Sciatic nerve (tissue), 2 donors: ENCODE measurements at regions not wholly inside any gene's neighbourhood (a gene's known extent, or its start where the extent isn't known, plus 50 kb on each side); places are given as distances from the start of the nearest gene placed in this dataset.

Experiments used
- ATAC-seq: fragments of 200-7000 bp; cut with Tn5 transposase; one replicate; pipeline ENCODE4 v1.9.1; 2020; ENCODE audit warnings: mild to moderate bottlenecking, moderate library complexity
- DNase-seq: peaks from one replicate; pipeline ENCODE4 v3.0.0-alpha.2; 2020; ENCODE audit warnings: low spot score
- intact Hi-C: fragments of 100-400 bp; cut with DNase I; formaldehyde crosslinking; loops from one replicate; pipeline ENCODE4 v1.14.2; 2022
- donor health status: DM: no; HTN: no; CAD: no.
- donor health status: DM: no; HTN: no; CAD: no.

GRCh38 chr17:68812876-68813584 is 142.2 kb downstream of the ABCA8 start:
- DNase-seq (no peak), ATAC-seq (peak; percentile 57)
- intact Hi-C loops: no loop called here

DNA sequence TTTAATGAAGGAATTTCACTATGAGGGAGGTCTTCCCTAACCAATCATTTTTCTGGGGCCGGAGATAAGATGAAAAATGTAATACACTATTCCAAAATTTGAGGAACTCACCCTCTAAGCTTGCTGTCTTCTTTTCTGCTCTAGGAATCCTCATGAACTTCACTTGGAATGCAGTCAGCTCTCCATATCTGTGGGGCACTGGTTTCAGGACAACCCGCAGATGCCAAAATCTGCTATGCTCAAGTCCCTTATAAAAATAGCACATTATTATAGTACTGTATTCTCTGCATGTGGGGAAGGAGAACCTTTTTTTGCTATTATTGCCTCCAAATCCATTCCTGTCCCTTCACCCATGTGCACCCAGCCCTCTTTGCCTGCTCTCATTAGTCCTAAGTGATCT is 146.0 kb downstream of the ABCA8 start:
- intact Hi-C loops: no loop called here
- no peak for DNase-seq
- no peak for ATAC-seq

DNA sequence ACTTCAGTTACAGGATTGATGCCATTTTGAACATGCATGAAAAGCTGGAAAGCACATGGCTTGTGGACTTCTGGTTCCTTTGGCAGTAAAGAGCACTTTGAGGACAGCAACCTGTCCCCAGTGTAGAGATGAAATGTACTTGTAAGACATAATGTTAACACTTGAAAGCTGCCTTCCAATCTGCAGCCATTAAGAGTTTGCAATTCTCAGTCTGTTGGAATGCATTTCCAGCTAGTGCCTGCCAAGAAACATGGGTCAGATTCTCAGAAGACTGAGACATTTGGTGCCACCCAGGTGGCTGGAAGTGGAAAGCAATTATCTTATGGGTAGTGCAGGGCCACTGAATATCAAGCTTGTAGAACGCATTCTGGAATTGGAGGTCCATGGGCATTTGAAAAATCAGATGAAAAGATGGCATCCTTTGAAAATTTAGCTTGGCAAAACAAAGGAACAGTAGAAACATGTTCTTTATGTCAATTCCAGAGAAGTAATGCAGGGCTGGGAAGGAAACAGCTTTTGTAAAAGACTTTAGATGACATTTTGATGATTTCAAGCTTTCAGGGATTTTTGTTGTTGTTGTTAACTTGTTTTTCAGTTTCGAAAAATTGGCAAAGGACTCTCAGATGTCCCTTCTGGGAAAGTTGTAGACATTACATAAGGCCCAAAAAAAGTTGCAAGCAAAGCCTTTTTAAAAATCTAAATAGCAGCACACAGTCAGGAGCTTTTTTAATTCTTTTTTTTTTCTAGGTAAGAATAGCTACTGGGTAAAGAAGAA is 147.0 kb downstream of the ABCA8 start:
- intact Hi-C loops: no loop called here
- ATAC-seq (peak; percentile 61), DNase-seq (no peak)

- intact Hi-C loops: no loop called here
- ATAC-seq (no peak), DNase-seq (no peak)
These were observed 149.6 kb downstream of the ABCA8 start for GRCh38 chr17:68805609-68806008.

- ATAC-seq (no peak), DNase-seq (no peak)
- intact Hi-C loops: no loop called here
These were observed 150.2 kb downstream of the ABCA8 start for GRCh38 chr17:68804777-68805520.

DNA sequence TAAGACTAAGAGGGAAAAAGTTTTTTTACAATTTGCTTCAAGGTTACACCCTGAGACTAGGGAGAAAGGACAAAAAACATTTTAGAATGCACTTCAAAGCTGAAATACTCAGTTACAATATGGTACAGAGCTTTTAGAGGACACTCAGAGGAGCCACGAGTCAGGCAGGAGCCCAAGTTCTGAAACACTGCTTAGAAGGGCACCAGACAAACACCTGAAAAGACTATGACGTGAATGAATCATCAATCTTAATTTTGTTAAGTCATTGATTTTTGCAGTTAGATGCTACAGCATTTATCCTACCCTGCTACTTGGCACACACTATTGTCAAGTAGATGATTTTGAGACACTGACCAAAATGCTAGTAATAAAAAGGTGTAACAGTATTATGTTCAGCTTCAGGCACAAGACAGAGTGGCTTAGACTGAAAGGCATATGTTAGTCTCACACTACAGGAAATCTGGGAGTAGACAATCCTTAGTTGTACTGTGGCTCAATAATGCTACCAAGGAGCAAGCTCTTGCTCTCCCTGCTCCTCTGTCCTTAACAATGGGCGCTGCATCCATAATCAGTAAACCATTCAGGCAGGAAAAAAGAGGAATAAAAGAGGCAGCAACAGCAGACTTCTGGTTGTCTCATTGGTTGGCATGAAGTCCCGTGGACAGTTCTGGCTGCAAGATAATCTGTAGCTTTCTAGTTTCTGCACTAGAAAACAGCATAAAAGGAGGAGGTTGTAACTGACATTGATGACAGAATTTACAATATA is 151.8 kb downstream of the ABCA8 start:
- DNase-seq: no peak
- intact Hi-C loops: no loop called here
- no peak for ATAC-seq

DNA sequence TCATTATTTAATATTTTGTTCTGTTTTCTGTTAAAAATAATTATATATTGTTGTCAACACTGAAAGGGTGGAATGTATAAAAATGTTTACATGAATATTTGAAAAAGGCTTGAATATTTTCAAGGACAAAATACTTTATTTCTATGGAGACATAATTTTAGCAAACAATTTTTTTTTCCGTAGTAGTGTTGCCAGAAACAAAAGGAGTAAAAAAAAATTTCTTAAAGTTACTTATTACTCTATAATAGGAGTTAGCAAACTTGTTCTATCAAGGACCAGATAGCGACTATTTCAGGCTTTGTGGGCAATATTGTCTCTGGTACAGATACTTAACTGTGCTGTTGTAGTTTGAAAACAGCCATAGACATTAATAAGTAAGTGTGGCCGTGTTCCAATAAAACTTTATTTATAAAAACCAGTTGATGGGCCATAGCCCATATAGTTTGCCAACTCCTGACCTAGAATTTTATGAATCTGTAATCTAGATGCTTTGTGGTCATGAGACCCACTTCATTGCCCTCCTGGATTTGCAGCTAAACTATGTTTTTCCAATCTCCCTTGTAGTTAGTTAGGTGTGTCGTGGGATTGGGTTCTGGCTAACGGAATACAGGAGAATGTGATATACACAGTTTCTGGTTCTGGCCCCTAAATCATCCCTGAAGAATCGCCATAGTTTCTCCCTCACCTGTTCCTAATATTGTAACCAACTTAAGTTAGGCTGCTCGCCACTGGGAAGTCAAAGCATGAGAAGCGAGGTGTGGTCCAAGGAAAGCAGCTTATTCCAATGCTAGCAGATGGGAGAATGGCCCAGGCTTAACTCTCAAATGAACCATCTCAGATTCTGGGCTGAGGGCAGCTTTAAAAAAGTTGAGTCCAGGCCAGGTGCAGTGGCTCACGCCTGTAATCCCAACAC is 153.6 kb downstream of the ABCA8 start:
- DNase-seq (no peak), ATAC-seq (peak; percentile 57)
- intact Hi-C loops: no loop called here

GRCh38 chr17:68800751-68801150 is 154.4 kb downstream of the ABCA8 start:
- intact Hi-C loops: no loop called here
- DNase-seq (no peak), ATAC-seq (peak; percentile 78)

DNA sequence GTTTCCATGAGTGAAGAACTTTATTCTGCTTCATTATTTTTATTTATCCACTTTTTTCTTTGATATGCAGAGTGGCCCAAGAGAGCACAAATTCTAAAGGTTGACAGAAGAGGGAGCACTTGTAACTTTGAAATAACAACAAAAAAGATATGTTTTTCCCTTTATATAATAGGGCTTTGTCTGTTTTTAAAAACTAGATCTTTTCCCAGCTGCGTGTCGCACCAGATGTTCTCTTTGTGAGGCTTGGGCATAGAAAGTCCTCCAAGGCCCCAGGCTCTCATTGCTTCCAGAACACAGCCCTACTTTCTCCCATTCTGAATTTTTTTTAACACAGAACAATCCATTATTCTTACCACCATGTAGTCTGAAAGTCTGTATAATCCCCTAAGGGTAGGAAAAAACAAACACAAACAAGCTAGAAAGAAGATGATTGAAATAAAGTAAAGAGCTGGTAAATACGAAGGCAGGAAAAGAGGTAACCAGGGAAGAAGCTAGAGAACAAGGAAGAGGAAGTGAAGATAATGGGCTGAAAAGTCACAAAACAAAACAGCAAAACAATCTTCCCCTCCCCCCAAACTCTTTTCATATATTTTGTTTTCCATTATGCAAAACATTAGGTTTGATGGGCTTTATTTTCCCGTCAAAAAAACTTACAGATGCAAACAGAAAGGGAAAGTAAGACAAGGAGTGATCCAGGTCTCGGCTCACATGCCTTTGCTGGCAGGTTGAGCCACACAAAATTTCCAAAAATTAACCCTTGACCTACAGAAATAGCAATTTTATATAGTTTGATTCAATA is 160.4 kb downstream of the ABCA8 start:
- intact Hi-C loops: no loop called here
- DNase-seq: peak; percentile 77
- ATAC-seq: peak; percentile 82

GRCh38 chr17:68792873-68793272 is 162.3 kb downstream of the ABCA8 start:
- intact Hi-C loops: no loop called here
- DNase-seq (no peak), ATAC-seq (no peak)

DNA sequence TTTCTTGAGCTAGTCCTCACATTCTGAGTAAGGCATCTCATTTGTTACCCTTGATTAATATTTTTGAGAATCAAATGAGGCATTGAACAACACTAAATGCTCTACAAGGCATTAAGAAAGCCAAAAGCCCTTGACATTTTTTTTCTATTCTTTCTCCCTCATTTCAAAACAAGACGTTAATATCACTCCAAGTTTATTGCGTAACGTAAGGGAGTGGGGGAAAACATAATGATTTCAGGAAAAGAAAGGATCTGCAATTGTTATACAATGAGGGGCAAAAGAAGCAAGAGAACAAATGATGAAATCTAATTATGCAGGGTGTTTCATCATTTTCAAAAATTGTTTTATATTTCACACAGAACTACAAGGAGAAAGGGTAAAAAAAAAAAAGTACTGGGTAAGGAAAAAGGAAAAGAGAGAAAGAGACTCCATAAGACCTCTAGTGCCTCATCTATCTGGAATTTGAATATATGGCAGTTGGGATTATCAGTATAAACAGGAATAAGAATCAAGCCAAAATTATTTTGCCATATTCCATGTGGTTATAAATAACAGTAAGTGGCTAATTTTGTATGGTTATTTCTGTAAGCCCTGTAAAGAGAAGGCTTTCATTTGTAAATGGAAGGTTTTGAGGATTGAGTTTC is 163.0 kb downstream of the ABCA8 start:
- intact Hi-C loops: no loop called here
- DNase-seq: no peak
- peak; percentile 61 for ATAC-seq

- peak; percentile 65 for DNase-seq
- peak; percentile 44 for ATAC-seq
These were observed 164.3 kb downstream of the ABCA8 start for GRCh38 chr17:68790931-68791330.

DNA sequence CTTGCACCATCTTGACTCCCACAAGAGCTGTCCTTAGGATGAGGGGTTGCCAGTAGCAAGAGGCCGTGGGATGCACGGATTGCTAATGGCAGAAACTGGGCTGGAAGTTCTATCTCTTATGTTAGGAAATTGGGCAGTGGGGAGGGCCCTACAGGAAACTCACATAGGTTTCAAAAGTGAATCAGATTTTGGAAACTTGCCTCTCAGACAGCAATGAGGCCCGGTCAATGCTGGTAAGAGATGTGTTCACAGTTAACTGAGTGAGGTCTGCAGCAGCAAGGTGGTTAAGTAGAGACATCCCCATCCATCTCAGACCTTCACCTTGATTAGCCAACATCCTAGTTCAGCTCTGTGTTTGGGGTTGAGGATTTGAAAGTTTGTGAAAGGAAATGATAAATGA is 164.7 kb downstream of the ABCA8 start:
- no peak for DNase-seq
- intact Hi-C loops: no loop called here
- ATAC-seq: no peak

More at GRCh38 chr17:68790931-68791330, 164.3 kb downstream of the ABCA8 start:
- intact Hi-C loops: no loop called here

DNA sequence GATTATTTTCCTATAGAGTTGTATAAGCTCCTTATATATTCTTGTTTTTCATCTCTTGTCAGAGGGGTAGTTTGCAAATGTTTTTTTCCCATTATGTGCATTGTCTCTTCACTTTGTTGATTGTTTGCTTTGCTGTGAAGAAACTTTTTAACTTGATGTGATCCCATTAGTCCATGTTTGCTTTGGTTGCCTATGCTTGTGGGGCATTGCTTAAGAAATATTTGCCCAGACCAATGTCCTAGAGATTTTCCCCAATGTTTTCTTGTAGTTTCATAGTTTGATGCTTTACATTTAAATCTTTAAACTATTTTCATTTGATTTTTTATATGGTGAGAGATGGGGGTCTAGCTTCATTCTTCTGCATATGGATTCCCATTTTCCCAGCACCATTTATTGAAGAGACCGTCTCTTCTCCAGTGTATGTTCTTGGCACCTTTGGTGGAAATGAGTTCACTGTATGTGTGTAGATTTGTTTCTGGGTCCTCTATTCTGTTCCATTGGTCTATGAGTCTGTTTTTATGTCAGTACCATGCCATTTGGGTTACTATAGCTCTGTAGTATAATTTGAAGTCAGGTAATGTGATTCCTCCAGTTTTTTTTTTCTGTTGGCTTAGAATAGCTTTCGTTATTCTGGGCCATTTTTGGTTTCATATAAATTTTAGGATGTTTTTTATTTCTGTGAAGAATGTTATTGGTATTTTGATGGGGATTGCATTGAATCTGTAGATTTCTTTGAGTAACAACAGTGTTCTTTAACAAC is 165.8 kb downstream of the ABCA8 start:
- DNase-seq: no peak
- ATAC-seq: no peak
- intact Hi-C loops: no loop called here

DNA sequence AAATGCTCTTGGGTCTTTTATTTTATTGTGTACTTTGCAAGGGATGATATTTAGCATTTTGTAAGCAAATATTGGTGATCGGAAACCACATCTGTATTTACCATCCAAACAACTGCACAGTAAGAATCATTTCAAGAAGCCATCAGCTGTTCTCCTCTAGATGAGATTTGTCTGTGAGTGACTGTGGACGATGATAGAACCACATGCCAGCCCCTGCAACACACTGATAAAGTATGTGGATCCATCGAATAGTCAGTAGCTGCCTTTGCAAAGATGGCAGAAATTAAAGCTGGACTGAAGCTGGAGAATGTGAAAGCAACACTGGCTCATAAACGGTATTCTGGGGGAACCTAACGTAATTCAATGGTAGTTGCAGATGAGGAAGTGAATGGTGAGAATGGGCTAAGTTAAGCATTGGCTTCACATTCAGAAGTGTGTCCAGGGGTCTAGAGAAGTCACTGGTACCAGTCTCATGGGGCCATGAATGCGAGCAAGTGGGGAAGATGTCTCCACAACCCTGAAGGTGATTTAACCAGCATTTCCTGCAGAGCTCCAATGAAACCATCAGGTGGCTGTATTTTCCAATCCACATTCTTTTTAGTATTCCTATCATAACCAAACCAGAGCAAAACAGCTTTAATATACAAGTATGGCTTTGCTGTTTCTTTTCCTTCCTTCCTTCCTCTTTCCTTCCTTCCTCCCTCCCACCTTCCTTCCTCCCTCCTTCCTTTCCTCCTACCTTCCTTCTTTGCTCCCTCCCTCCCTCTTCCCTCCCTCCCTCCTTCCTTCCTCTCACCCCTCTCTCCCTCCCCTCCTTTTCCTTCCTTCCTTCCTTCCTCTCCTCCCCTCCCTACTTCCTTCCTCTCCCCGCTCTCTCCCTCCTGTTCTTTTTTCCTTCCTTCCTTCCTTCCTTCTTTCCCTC is 169.4 kb downstream of the ABCA8 start:
- ATAC-seq (no peak), DNase-seq (no peak)
- intact Hi-C loops: no loop called here
